H1 (cell line): ENCODE measurements at regions not wholly inside any gene's neighbourhood (a gene's known extent, or its start where the extent isn't known, plus 50 kb on each side); places are given as distances from the start of the nearest gene placed in this dataset.
"Not testable (repeated sequence)": the region's sequence is repeated elsewhere in the genome, so short reads cannot be mapped to it uniquely, and the experiment has no call there.

Experiments
- CTCF ChIA-PET: fragments of 300-600 bp; sonication (Branson Sonifier 250); formaldehyde crosslinking; loops from one replicate; lab custom pipeline; 2021; ENCODE audit not compliant: partially characterized antibody; lab: Charles Lee
- POLR2A ChIA-PET: fragments of 300-600 bp; sonication (Branson Sonifier 250); formaldehyde crosslinking; loops from one replicate; lab custom pipeline; 2021; ENCODE audit warnings: inconsistent platforms; ENCODE audit not compliant: partially characterized antibody; lab: Charles Lee
- DNase-seq, 2 experiments: peaks; one replicate each; pipeline versions ENCODE4 v3.0.0 to v3.0.0-alpha.2; 2010 to 2022; ENCODE audit warnings: low spot score in 2 of 2, low read depth in 1 of 2, mixed read lengths in 1 of 2
- FAIRE-seq: peaks from 2 replicates; lab custom pipeline; 2011; peaks lifted over from hg19 to GRCh38; lab: Jason Lieb, UNC
- H2AFZ ChIP-seq: 2 replicates; pipeline ENCODE4 v1.8.1; 2012; ENCODE audit warnings: low read length, inconsistent platforms
- H2AK5ac ChIP-seq: 2 replicates; pipeline ENCODE4 v1.6.1; 2013; ENCODE audit warnings: low read depth, low read length
- H2BK120ac ChIP-seq: replicated peaks from 2 replicates; pipeline ENCODE3; 2013; ENCODE audit warnings: low read depth, low read length, inconsistent platforms
- H2BK12ac ChIP-seq: 2 replicates; pipeline ENCODE4 v1.6.1; 2013; ENCODE audit warnings: low read depth, low read length
- H2BK15ac ChIP-seq: 2 replicates; pipeline ENCODE4 v1.6.1; 2013; ENCODE audit warnings: low read length
- H2BK20ac ChIP-seq: 2 replicates; pipeline ENCODE4 v1.6.1; 2013; ENCODE audit warnings: low read length
- H2BK5ac ChIP-seq: 2 replicates; pipeline ENCODE4 v1.6.1; 2013; ENCODE audit warnings: low read depth, low read length
- H3K14ac ChIP-seq: 2 replicates; pipeline ENCODE4 v1.6.1; 2013; ENCODE audit warnings: inconsistent platforms; ENCODE audit not compliant: insufficient read length
- H3K18ac ChIP-seq: 2 replicates; pipeline ENCODE4 v1.6.1; 2013; ENCODE audit warnings: low read length; ENCODE audit errors: extremely low read depth
- H3K23ac ChIP-seq: 2 replicates; pipeline ENCODE4 v1.6.1; 2013; ENCODE audit warnings: inconsistent platforms; ENCODE audit not compliant: insufficient read length
- H3K23me2 ChIP-seq: 2 replicates; pipeline ENCODE4 v1.6.1; 2013; ENCODE audit warnings: low read depth, low read length
- H3K27ac ChIP-seq: 2 replicates; pipeline ENCODE4 v1.6.1; 2011; ENCODE audit warnings: low read depth, low read length, inconsistent platforms
- H3K27me3 ChIP-seq, 4 experiments: replicated peaks in 1 of 4; 1 replicate in 1 of 4; 2 replicates in 3 of 4; pipeline versions ENCODE4 v1.6.1 to v1.8.1; 2011 to 2013; ENCODE audit warnings: low read length in 3 of 4, mild to moderate bottlenecking in 3 of 4, inconsistent platforms in 2 of 4, mixed read lengths in 2 of 4, moderate library complexity in 1 of 4; ENCODE audit not compliant: control insufficient read depth in 3 of 4, insufficient read depth in 3 of 4; ENCODE audit errors: extremely low read depth in 1 of 4
- H3K36me3 ChIP-seq, 4 experiments: 2 replicates each; pipeline versions ENCODE4 v1.6.1 to v1.8.1; 2011 to 2013; ENCODE audit warnings: mild to moderate bottlenecking in 4 of 4, low read length in 3 of 4, moderate library complexity in 2 of 4, control low read depth in 1 of 4, inconsistent platforms in 1 of 4; ENCODE audit not compliant: insufficient read depth in 4 of 4, control insufficient read depth in 2 of 4
- H3K4ac ChIP-seq: replicated peaks from 2 replicates; pipeline ENCODE3; 2013; ENCODE audit warnings: low read length, low read depth, mixed read lengths, inconsistent platforms; ENCODE audit not compliant: insufficient read length
- H3K4me1 ChIP-seq, 4 experiments: replicated peaks in 1 of 4; 1 replicate in 1 of 4; 2 replicates in 3 of 4; pipeline versions ENCODE4 v1.6.1 to v1.8.1; 2011 to 2013; ENCODE audit warnings: low read length in 3 of 4, inconsistent platforms in 2 of 4, mixed read lengths in 1 of 4; ENCODE audit not compliant: insufficient read depth in 4 of 4, control insufficient read depth in 3 of 4
- H3K4me2 ChIP-seq, 2 experiments: 2 replicates each; pipeline versions ENCODE4 v1.6.1 to v1.8.1; 2011 to 2013; ENCODE audit warnings: low read depth in 2 of 2, low read length in 2 of 2, control low read depth in 1 of 2, inconsistent platforms in 1 of 2, mild to moderate bottlenecking in 1 of 2; ENCODE audit not compliant: insufficient read depth in 1 of 2
- H3K4me3 ChIP-seq, 4 experiments: fragments of 200-600, 300-600 bp in 1 of 4; sonication (generic), shearing (Covaris generic), sonication (Bioruptor Twin) in 1 of 4; 2 replicates each; pipeline versions ENCODE4 v1.5.1 to v1.8.1; 2011 to 2016; ENCODE audit warnings: low read length in 4 of 4, low read depth in 3 of 4, control low read depth in 2 of 4, inconsistent platforms in 2 of 4, mild to moderate bottlenecking in 2 of 4, mixed read lengths in 1 of 4, moderate library complexity in 1 of 4; ENCODE audit not compliant: insufficient read depth in 2 of 4; ENCODE audit errors: extremely low read depth in 1 of 4
- H3K56ac ChIP-seq: replicated peaks from 2 replicates; pipeline ENCODE3; 2013; ENCODE audit warnings: low read depth, mild to moderate bottlenecking, mixed read lengths, low read length, inconsistent platforms; ENCODE audit not compliant: insufficient read length
- H3K79me1 ChIP-seq: 2 replicates; pipeline ENCODE4 v1.6.1; 2013; ENCODE audit warnings: low read depth, low read length, control low read depth
- H3K79me2 ChIP-seq, 2 experiments: 2 replicates each; pipeline versions ENCODE4 v1.6.1 to v1.8.1; 2012 to 2013; ENCODE audit warnings: low read length in 2 of 2, mild to moderate bottlenecking in 2 of 2, inconsistent platforms in 1 of 2; ENCODE audit not compliant: insufficient read depth in 2 of 2, control insufficient read depth in 1 of 2
- H3K9ac ChIP-seq, 4 experiments: replicated peaks in 1 of 4; 1 replicate in 1 of 4; 2 replicates in 3 of 4; pipeline versions ENCODE4 v1.6.1 to v1.8.1; 2011 to 2013; ENCODE audit warnings: low read depth in 3 of 4, low read length in 3 of 4, control low read depth in 2 of 4, mild to moderate bottlenecking in 2 of 4, moderate library complexity in 2 of 4, inconsistent platforms in 1 of 4; ENCODE audit errors: extremely low read depth in 1 of 4
- H3K9me3 ChIP-seq, 2 experiments: 2 replicates each; pipeline versions ENCODE4 v1.6.1 to v1.8.1; 2012 to 2013; ENCODE audit warnings: mild to moderate bottlenecking in 2 of 2, moderate library complexity in 2 of 2, control low read depth in 1 of 2, inconsistent platforms in 1 of 2, low read depth in 1 of 2, low read length in 1 of 2, mixed read lengths in 1 of 2; ENCODE audit not compliant: insufficient read depth in 2 of 2
- H4K20me1 ChIP-seq, 2 experiments: replicated peaks in 1 of 2; 2 replicates each; pipeline versions ENCODE3 to v1.8.1; 2011 to 2013; ENCODE audit warnings: inconsistent platforms in 2 of 2, low read length in 2 of 2, mild to moderate bottlenecking in 1 of 2; ENCODE audit not compliant: insufficient read depth in 2 of 2, control insufficient read depth in 1 of 2
- H4K5ac ChIP-seq: 2 replicates; pipeline ENCODE4 v1.6.1; 2013; ENCODE audit warnings: low read length, low read depth, mixed read lengths, inconsistent platforms; ENCODE audit not compliant: insufficient read length
- H4K8ac ChIP-seq: 2 replicates; pipeline ENCODE4 v1.8.0; 2013; ENCODE audit warnings: mild to moderate bottlenecking, moderate library complexity, low read length, inconsistent platforms; ENCODE audit not compliant: insufficient read depth; ENCODE audit errors: extremely low read depth
- H4K91ac ChIP-seq: replicated peaks from 2 replicates; pipeline ENCODE3; 2013; ENCODE audit warnings: low read length, mixed read lengths, inconsistent platforms; ENCODE audit not compliant: insufficient read length
- WGBS, 2 experiments: shearing (Covaris generic) in 1 of 2; methylation state at CpG; one replicate each; pipeline versions ENCODE4 v1.1.6 to v1.1.7; 2013 to 2015; ENCODE audit warnings: low lambda C conversion rate in 2 of 2, mixed read lengths in 2 of 2, inconsistent platforms in 1 of 2, low coverage in 1 of 2, missing lambda C conversion rate in 1 of 2; ENCODE audit not compliant: insufficient replicate concordance in 2 of 2, insufficient coverage in 1 of 2, insufficient read length in 1 of 2; ENCODE audit errors: extremely low coverage in 1 of 2, missing lambda C conversion rate in 1 of 2; 5-methylcytosine and 5-hydroxymethylcytosine counted together

GRCh38 chr11:103612451-103612850 is 424.0 kb upstream of the DDI1 start:
- H4K5ac ChIP-seq, H3K79me1 ChIP-seq, H3K27ac ChIP-seq, H3K23ac ChIP-seq, H3K9me3 ChIP-seq, H3K23me2 ChIP-seq, H2AFZ ChIP-seq, DNase-seq, H3K4me2 ChIP-seq, H2AK5ac ChIP-seq, H4K20me1 ChIP-seq, H3K79me2 ChIP-seq, FAIRE-seq, H2BK5ac ChIP-seq, H3K14ac ChIP-seq, H3K4me3 ChIP-seq, H3K18ac ChIP-seq, H3K4me1 ChIP-seq, H3K36me3 ChIP-seq, H3K27me3 ChIP-seq, H4K8ac ChIP-seq, POLR2A ChIA-PET, H2BK12ac ChIP-seq, H3K56ac ChIP-seq, H4K91ac ChIP-seq, H2BK20ac ChIP-seq, H2BK15ac ChIP-seq, H2BK120ac ChIP-seq, H3K4ac ChIP-seq, H3K9ac ChIP-seq: not testable (repeated sequence)
- 93% methylated on average over 9 of the region's 9 CpGs; no CpG with 5 or more reads in 1 of the 2 experiments for WGBS, 2 experiments
- CTCF ChIA-PET, result interaction anchor here (0.9 to 3.0 kb wide), 5 partner anchors 10 to 355 kb away, joined by 3 to 21 read pairs (median 5); no protein-coding TSS in a partner anchor

DNA sequence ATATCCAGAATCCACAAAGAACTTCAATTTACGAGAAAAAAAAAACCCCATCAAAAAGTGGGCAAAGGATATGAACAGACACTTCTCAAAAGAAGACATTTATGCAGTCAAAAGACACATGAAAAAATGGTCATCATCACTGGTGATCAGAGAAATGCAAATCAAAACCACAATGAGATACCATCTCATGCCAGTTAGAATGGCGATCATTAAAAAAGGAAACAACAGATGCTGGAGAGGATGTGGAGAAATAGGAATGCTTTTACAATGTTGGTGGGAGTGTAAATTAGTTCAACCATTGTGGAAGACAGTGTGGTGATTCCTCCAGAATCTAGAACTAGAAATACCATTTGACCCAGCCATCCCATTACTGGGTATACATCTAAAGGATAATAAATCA is 419.9 kb upstream of the DDI1 start:
- H3K4me1 ChIP-seq, H3K18ac ChIP-seq, H3K9ac ChIP-seq, H3K23me2 ChIP-seq, H2AK5ac ChIP-seq, H3K27me3 ChIP-seq, H2BK12ac ChIP-seq, DNase-seq, H3K79me1 ChIP-seq, H2AFZ ChIP-seq, H3K27ac ChIP-seq, H2BK20ac ChIP-seq, FAIRE-seq, H3K4me3 ChIP-seq, H2BK120ac ChIP-seq, H4K20me1 ChIP-seq, H3K79me2 ChIP-seq, H3K9me3 ChIP-seq, H3K4ac ChIP-seq, H2BK5ac ChIP-seq, H3K4me2 ChIP-seq, H2BK15ac ChIP-seq, H3K23ac ChIP-seq, CTCF ChIA-PET, H3K56ac ChIP-seq, H4K91ac ChIP-seq, H3K36me3 ChIP-seq, H3K14ac ChIP-seq, H4K5ac ChIP-seq, POLR2A ChIA-PET, H4K8ac ChIP-seq: not testable (repeated sequence)
- WGBS, 2 experiments, result 88% methylated on average over 2 of the region's 2 CpGs; no CpG with 5 or more reads in 1 of the 2 experiments
